SU-DHL-6 (cell line): ENCODE measurements at regions not wholly inside any gene's neighbourhood (a gene's known extent, or its start where the extent isn't known, plus 50 kb on each side); places are given as distances from the start of the nearest gene placed in this dataset.
A peak's percentile ranks its signal among the peaks of the same experiment; 100 is the strongest.
"Not testable (repeated sequence)": the region's sequence is repeated elsewhere in the genome, so short reads cannot be mapped to it uniquely, and the experiment has no call there.

ENCODE experiments used
- H2AFZ ChIP-seq: fragments of 200-600 bp; sonication (generic); 2 replicates; pipeline ENCODE4 v1.6.1; 2014; ENCODE audit warnings: low read depth, mild to moderate bottlenecking, moderate library complexity, mixed read lengths, antibody characterized with exemption, low read length; ENCODE audit not compliant: severe bottlenecking
- H3F3A ChIP-seq: fragments of 200-600 bp; shearing (Covaris generic); 2 replicates; pipeline ENCODE4 v1.6.0; 2016; ENCODE audit warnings: antibody characterized with exemption, mild to moderate bottlenecking; ENCODE audit not compliant: insufficient read depth
- H3K27ac ChIP-seq: fragments of 200-600 bp; sonication (generic); 2 replicates; pipeline ENCODE4 v1.5.1; 2016; ENCODE audit warnings: low read depth, mild to moderate bottlenecking, low read length, moderate library complexity, mixed read lengths
- H3K27me3 ChIP-seq: fragments of 200-600 bp; sonication (generic), shearing (Covaris generic); 2 replicates; pipeline ENCODE4 v1.6.0; 2014; ENCODE audit warnings: mild to moderate bottlenecking, low read length
- H3K36me3 ChIP-seq: fragments of 200-600 bp; sonication (generic); 2 replicates; pipeline ENCODE4 v1.6.1; 2014; ENCODE audit warnings: mild to moderate bottlenecking, low read length, mixed read lengths
- H3K4me2 ChIP-seq: fragments of 300-600, 200-600 bp; shearing (Covaris generic), sonication (generic); 2 replicates; pipeline ENCODE4 v1.6.0; 2014; ENCODE audit warnings: low read length, low read depth, mild to moderate bottlenecking; ENCODE audit not compliant: poor library complexity, severe bottlenecking
- H3K4me3 ChIP-seq: fragments of 200-600 bp; sonication (generic); 2 replicates; pipeline ENCODE4 v1.5.1; 2014; ENCODE audit warnings: antibody characterized with exemption, low read length, mild to moderate bottlenecking, mixed read lengths; ENCODE audit not compliant: insufficient read depth, poor library complexity, severe bottlenecking
- H3K79me2 ChIP-seq: fragments of 200-600 bp; sonication (generic); 2 replicates; pipeline ENCODE4 v1.6.1; 2014; ENCODE audit warnings: mild to moderate bottlenecking, low read length, moderate library complexity; ENCODE audit not compliant: insufficient read depth
- H3K9ac ChIP-seq: fragments of 200-600 bp; sonication (generic); 2 replicates; pipeline ENCODE4 v1.7.0; 2014; ENCODE audit warnings: mild to moderate bottlenecking, low read length
- H3K9me2 ChIP-seq: fragments of 200-600 bp; sonication (generic); replicated peaks from 2 replicates; pipeline ENCODE4 v1.6.1; 2014; ENCODE audit warnings: low read length; ENCODE audit not compliant: insufficient read depth
- H3K9me3 ChIP-seq: fragments of 200-600 bp; sonication (generic); 2 replicates; pipeline ENCODE4 v1.6.1; 2014; ENCODE audit warnings: low read length, mixed read lengths; ENCODE audit not compliant: insufficient read depth
- H4K20me1 ChIP-seq: fragments of 200-600 bp; sonication (generic); 2 replicates; pipeline ENCODE4 v1.6.1; 2014; ENCODE audit warnings: low read depth, mild to moderate bottlenecking, antibody characterized with exemption, low read length, moderate library complexity, mixed read lengths
- EZH2phosphoT487 ChIP-seq: fragments of 200-600 bp; sonication (generic), shearing (Covaris generic); conservative IDR thresholded peaks from 2 replicates; pipeline ENCODE4 v1.6.1; 2018; ENCODE audit warnings: mild to moderate bottlenecking, antibody characterized with exemption, low read length, moderate library complexity, mixed read lengths
- TF ChIP-seq, protein P1 (sequence below): fragments of 200-600 bp; sonication (generic); IDR thresholded peaks from one replicate; pipeline ENCODE4 v1.5.1; 2017; ENCODE audit warnings: antibody characterized with exemption, mild to moderate bottlenecking, low read length, moderate library complexity; ENCODE audit not compliant: insufficient read depth, poor library complexity, severe bottlenecking

DNA sequence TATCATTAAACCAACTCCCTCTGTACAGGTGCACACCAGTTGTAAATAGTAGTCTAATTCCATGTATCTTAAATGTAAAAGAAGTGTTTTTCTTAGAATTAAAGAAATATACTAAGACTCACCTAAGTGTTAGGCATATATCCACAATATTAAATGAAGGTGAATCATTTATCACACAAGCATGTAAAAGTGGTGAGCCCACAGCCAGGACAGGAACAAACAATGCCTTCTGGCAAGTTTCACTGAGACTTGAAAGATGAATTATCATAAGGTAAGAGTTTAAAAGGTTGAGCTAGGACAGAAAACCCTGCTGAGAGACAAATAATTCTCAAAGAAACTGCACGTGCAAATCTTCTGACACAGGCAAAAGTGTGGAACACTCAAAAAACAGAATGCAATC, 832.5 kb downstream of the TAF11L14 start:
- Histone ChIP-seq H3K9me2 (no peaks in the 10 kb centered on the region), H3K27me3 (no peaks in the 10 kb centered on the region), H3K36me3 (no peaks in the 10 kb centered on the region), H3K27ac (no peak overlapping the region), H3F3A (no peaks in the 10 kb centered on the region), H2AFZ (peak overlapping the region; percentile 43), H3K9me3 (no peaks in the 10 kb centered on the region), H3K79me2 (no peaks in the 10 kb centered on the region), H4K20me1 (no peaks in the 10 kb centered on the region), H3K4me2 (no peak overlapping the region), H3K4me3 (no peak overlapping the region), H3K9ac (no peak overlapping the region)
- TF ChIP-seq EZH2phosphoT487: no peak
- TF ChIP-seq, protein P1, sequence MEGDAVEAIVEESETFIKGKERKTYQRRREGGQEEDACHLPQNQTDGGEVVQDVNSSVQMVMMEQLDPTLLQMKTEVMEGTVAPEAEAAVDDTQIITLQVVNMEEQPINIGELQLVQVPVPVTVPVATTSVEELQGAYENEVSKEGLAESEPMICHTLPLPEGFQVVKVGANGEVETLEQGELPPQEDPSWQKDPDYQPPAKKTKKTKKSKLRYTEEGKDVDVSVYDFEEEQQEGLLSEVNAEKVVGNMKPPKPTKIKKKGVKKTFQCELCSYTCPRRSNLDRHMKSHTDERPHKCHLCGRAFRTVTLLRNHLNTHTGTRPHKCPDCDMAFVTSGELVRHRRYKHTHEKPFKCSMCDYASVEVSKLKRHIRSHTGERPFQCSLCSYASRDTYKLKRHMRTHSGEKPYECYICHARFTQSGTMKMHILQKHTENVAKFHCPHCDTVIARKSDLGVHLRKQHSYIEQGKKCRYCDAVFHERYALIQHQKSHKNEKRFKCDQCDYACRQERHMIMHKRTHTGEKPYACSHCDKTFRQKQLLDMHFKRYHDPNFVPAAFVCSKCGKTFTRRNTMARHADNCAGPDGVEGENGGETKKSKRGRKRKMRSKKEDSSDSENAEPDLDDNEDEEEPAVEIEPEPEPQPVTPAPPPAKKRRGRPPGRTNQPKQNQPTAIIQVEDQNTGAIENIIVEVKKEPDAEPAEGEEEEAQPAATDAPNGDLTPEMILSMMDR: no peak

DNA sequence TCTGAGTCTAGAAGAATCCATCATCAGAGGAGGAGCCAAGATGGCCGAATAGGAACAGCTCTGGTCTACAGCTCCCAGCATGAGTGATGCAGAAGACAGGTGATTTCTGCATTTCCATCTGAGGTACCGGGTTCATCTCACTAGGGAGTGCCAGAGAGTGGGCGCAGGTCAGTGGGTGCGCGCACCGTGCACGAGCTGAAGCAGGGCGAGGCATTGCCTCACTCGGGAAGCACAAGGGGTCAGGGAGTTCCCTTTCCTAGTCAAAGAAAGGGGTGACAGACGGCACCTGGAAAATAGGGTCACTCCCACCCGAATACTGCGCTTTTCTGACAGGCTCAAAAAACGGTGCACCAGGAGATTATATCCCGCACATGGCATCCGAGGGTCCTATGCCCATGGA, 837.5 kb downstream of the TAF11L14 start:
- H3K9me2 ChIP-seq, H3K4me3 ChIP-seq, H3K27ac ChIP-seq, H3K9ac ChIP-seq, H3K79me2 ChIP-seq, H3K36me3 ChIP-seq, H4K20me1 ChIP-seq, H3K27me3 ChIP-seq, H3K4me2 ChIP-seq, H3F3A ChIP-seq, H3K9me3 ChIP-seq, H2AFZ ChIP-seq: not testable (repeated sequence)

DNA sequence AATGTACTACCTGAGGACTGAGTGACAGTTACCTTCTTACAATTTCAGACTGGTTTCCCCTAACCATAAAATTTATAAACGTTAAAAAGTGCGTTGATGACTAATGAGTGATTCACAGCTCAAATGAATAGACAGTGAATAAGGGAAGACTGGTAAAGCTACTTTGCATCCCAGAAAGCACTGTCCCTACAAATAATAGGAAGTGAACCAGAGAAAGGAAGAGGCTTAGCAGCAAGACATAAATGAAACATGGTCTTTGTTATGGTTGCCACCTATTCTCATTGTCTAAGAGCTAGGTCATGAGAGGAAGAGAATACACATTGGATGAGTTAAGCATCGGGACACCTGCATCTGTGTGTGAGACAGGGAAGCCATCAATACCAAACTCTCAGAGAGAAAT, 849.2 kb downstream of the TAF11L14 start:
- H4K20me1 ChIP-seq: no peaks in the 10 kb centered on the region
- H3K27ac ChIP-seq: no peak overlapping the region
- no peaks in the 10 kb centered on the region for H3K79me2 ChIP-seq
- TF ChIP-seq, protein P1: no peak
- H3F3A ChIP-seq: no peaks in the 10 kb centered on the region
- H3K4me3 ChIP-seq: no peak overlapping the region
- peak overlapping the region; percentile 21 for H2AFZ ChIP-seq
- H3K9me2 ChIP-seq: no peaks in the 10 kb centered on the region
- H3K36me3 ChIP-seq: no peaks in the 10 kb centered on the region
- no peaks in the 10 kb centered on the region for H3K9me3 ChIP-seq
- H3K9ac ChIP-seq: no peak overlapping the region
- no peak overlapping the region for H3K4me2 ChIP-seq
- no peaks in the 10 kb centered on the region for H3K27me3 ChIP-seq

DNA sequence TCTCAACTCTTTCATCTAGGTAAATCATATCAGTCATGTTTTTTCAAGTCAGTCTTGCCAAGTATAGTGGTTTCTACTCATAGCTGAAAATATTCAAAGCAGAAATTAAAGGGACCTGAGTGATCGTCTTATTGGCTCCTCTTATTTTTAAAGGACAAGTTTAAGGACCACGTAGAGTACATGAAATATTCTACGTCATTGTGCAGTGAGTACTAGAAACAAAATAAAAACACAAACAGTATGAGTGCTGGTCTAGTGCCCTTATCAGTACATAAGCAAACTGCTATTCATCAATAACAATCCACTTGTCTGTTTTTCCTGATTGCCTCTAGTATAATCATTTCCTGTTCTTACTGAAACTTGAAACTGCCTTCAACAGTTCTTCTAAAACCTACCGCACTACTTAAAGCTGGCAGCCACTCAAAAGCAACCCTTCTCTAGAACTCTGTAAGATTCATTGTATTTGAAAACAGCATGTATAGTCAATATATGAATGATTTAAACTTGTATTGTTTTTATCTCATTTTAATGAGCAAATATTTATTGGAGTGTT, 853.7 kb downstream of the TAF11L14 start:
- no peaks in the 10 kb centered on the region for H3K9me2 ChIP-seq
- H3F3A ChIP-seq: no peaks in the 10 kb centered on the region
- no peaks in the 10 kb centered on the region for H3K79me2 ChIP-seq
- TF ChIP-seq EZH2phosphoT487: no peak
- TF ChIP-seq, protein P1: no peak
- no peaks in the 10 kb centered on the region for H3K9me3 ChIP-seq
- no peak overlapping the region for H3K4me2 ChIP-seq
- H3K27ac ChIP-seq: no peak overlapping the region
- H3K36me3 ChIP-seq: no peaks in the 10 kb centered on the region
- no peaks in the 10 kb centered on the region for H4K20me1 ChIP-seq
- H2AFZ ChIP-seq: peak overlapping the region; percentile 30
- no peak overlapping the region for H3K4me3 ChIP-seq
- H3K27me3 ChIP-seq: no peaks in the 10 kb centered on the region
- no peak overlapping the region for H3K9ac ChIP-seq
